ENCODE measurements at regions not wholly inside any gene's neighbourhood (a gene's known extent, or its start where the extent isn't known, plus 50 kb on each side); places are given as distances from the start of the nearest gene placed in this dataset.

DNA sequence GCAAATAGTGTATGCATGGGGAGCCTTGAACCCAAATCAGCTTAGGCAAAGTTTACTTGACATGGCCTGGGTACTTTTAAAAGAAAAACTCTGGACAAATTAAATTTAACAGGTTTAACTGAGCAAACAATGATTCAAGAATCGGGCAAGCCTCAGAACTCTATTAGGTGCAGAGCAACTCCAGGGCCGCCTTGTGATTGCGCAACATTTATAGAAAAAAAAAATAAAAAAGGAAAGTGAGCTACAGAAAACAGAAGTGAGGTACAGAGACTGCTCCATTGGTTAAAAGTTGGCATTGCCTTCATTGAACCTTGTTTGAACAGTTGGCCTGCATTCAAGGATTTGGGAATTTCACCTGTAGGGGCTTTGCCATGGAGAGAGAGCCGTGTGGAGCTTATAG lies 421.0 kb upstream of the TSHZ3 start:
- TF ChIP-seq POLR2A (IDR thresholded peaks at IDR 0.05; ENCODE audit: control extremely low read depth in 1 of 2, low read depth in 2 of 2, low read length in 2 of 2) (no peak), HDAC6 (IDR thresholded peaks at IDR 0.05; ENCODE audit: low read depth, low read length) (no peak), TAF7 (optimal IDR thresholded peaks at IDR 0.05; ENCODE audit: borderline replicate concordance, low read depth, low read length) (no peak), YY1 (IDR thresholded peaks at IDR 0.05; ENCODE audit: low read depth, low read length) (no peak), PHF8 (conservative IDR thresholded peaks at IDR 0.05; ENCODE audit: low read depth, low read length) (no peak)
- TF ChIP-seq, protein P1, sequence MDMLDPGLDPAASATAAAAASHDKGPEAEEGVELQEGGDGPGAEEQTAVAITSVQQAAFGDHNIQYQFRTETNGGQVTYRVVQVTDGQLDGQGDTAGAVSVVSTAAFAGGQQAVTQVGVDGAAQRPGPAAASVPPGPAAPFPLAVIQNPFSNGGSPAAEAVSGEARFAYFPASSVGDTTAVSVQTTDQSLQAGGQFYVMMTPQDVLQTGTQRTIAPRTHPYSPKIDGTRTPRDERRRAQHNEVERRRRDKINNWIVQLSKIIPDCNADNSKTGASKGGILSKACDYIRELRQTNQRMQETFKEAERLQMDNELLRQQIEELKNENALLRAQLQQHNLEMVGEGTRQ (IDR thresholded peaks at IDR 0.05; ENCODE audit: low read length) = no peak
